Muscle of leg (tissue), 3 donors: ENCODE measurements at regions not wholly inside any gene's neighbourhood (a gene's known extent, or its start where the extent isn't known, plus 50 kb on each side); places are given as distances from the start of the nearest gene placed in this dataset.

Source experiments
- DNase-seq: peaks from one replicate; pipeline ENCODE4 v3.0.0; 2013
- H3K27ac ChIP-seq: one replicate; pipeline ENCODE4 v1.5.1; 2013; ENCODE audit warnings: mild to moderate bottlenecking, low read length, control low read depth
- H3K27me3 ChIP-seq: one replicate; pipeline ENCODE4 v1.6.1; 2013; ENCODE audit warnings: low read length; ENCODE audit not compliant: control insufficient read depth, insufficient read depth
- H3K36me3 ChIP-seq: one replicate; pipeline ENCODE4 v1.6.1; 2013; ENCODE audit warnings: low read length; ENCODE audit not compliant: control insufficient read depth, insufficient read depth
- H3K4me1 ChIP-seq: one replicate; pipeline ENCODE4 v1.6.1; 2013; ENCODE audit warnings: low read length; ENCODE audit not compliant: control insufficient read depth, insufficient read depth
- H3K4me3 ChIP-seq: one replicate; pipeline ENCODE4 v1.5.1; 2013; ENCODE audit warnings: low read length, control low read depth
- H3K9me3 ChIP-seq: replicated peaks from 2 replicates; pipeline ENCODE4 v1.6.1; 2013; ENCODE audit warnings: low read depth, low read length; ENCODE audit not compliant: control insufficient read depth
- WGBS: methylation state at CpG from one replicate; pipeline ENCODE4 v1.1.5; 2013; ENCODE audit warnings: missing lambda C conversion rate; ENCODE audit not compliant: insufficient coverage; 5-methylcytosine and 5-hydroxymethylcytosine counted together

DNA sequence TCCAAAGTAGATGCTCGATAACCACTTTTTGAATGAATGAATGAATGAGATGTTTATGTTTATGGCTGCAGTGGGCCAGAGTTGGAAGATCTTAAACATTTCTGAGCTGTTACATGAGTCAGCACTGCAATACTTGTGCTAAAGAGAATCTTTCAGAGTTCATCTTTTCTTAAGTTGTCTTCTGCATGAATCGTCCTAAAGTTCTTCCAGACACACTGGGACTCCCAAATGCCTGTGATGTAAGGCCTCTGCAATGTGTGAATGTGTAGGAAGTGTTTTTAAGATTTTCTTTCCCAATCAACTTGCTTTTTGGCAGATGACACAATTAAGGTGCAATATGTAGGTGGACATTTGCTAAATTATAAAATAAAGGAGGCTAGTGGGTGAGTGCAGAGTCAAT is 50.3 kb upstream of the TRIM9 start:
- DNase-seq, result no peak
- no peaks in the 10 kb centered on the region for H3K27me3 ChIP-seq
- H3K27ac ChIP-seq, result no peak overlapping the region
- no peaks in the 10 kb centered on the region for H3K4me1 ChIP-seq
- WGBS, result 80% methylated on average over 1 of the region's 2 CpGs
- no peaks in the 10 kb centered on the region for H3K36me3 ChIP-seq
- no peak overlapping the region for H3K4me3 ChIP-seq
- no peaks in the 10 kb centered on the region for H3K9me3 ChIP-seq

DNA sequence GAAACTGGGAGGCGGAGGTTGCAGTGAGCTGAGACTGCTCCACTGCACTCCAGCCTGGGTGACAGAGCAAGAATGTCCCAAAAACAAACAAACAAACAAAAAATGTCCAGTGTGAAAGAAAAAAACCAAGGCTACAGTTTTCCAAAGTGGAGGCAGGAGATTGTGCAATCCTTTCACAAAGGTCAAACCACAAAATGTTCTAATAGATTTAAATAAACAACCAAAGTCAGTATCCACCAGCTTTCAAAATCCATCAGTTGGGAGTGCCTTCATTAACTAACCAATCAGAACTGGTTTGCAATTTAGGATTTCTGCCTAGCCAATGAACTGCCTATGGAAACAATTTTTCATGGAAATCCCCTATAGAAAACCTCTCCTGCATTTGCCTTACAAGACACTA is 52.3 kb upstream of the TRIM9 start:
- 100% methylated on average over 1 of the region's 1 CpG for WGBS
- no peak for DNase-seq
- Histone ChIP-seq H3K36me3 (no peaks in the 10 kb centered on the region), H3K27me3 (no peaks in the 10 kb centered on the region), H3K4me1 (no peaks in the 10 kb centered on the region), H3K27ac (no peak overlapping the region), H3K9me3 (no peaks in the 10 kb centered on the region), H3K4me3 (no peak overlapping the region)

DNA sequence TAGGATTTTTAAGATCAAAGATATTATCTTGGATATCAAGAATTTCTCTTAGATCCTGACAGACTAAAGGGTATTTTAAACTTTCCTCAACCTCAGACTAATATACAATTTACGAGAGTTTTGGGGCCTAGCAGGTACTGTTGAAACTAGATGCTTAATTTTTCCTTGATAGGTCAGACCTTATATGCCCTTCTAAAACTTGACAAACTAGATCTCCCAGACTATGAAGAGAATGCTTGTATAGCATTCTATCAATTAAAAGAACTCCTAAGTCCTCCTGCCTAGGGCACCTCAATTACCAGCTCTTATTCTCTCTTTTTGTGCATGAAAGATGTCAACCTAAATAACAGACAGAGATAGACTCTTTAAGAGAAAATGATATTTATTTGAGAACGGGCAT is 60.4 kb upstream of the TRIM9 start:
- no peak for DNase-seq
- Histone ChIP-seq H3K4me1 (no peaks in the 10 kb centered on the region), H3K36me3 (no peaks in the 10 kb centered on the region), H3K27ac (no peak overlapping the region), H3K4me3 (no peak overlapping the region), H3K9me3 (no peaks in the 10 kb centered on the region), H3K27me3 (no peaks in the 10 kb centered on the region)
- WGBS, result no CpG with 5 or more reads among the region's 2 CpGs

GRCh38 chr14:51157012-51157411 is 62.1 kb upstream of the TRIM9 start:
- Histone ChIP-seq H3K36me3 (no peaks in the 10 kb centered on the region), H3K27me3 (no peaks in the 10 kb centered on the region), H3K4me3 (no peak overlapping the region), H3K27ac (no peak overlapping the region), H3K4me1 (no peaks in the 10 kb centered on the region), H3K9me3 (no peaks in the 10 kb centered on the region)
- DNase-seq, result no peak

DNA sequence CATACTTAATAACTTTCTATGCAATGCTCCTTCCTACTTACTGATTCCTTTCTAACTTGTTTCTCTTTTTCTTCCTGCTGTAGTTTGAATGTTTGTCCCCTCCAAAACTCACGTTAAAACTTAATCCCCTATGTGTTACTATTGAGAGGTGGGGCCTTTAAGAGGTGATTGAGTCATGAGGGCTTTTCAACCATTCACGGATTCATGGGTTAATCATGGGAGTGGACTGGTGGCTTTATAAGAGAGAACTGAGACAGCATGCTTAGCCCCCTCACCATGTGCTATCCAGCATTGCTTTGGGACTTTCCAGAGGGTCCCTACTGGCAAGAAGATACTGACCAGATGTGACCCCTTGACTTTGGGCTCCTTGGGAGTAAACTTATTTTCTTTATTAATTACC is 66.0 kb upstream of the TRIM9 start:
- Histone ChIP-seq H3K36me3 (no peaks in the 10 kb centered on the region), H3K27me3 (no peaks in the 10 kb centered on the region), H3K27ac (no peak overlapping the region), H3K9me3 (no peaks in the 10 kb centered on the region), H3K4me3 (no peak overlapping the region), H3K4me1 (no peaks in the 10 kb centered on the region)
- no CpG with 5 or more reads among the region's 2 CpGs for WGBS
- DNase-seq, result no peak

- Histone ChIP-seq H3K27me3 (no peaks in the 10 kb centered on the region), H3K4me1 (no peaks in the 10 kb centered on the region), H3K9me3 (no peaks in the 10 kb centered on the region), H3K4me3 (no peak overlapping the region), H3K27ac (no peak overlapping the region), H3K36me3 (no peaks in the 10 kb centered on the region)
- DNase-seq, result no peak
- 86% methylated on average over 1 of the region's 3 CpGs for WGBS
Observed at GRCh38 chr14:51165415-51165814, 70.5 kb upstream of the TRIM9 start.

GRCh38 chr14:51167587-51168214 is 72.3 kb upstream of the TMX1 start:
- Histone ChIP-seq H3K9me3 (no peaks in the 10 kb centered on the region), H3K27ac (no peak overlapping the region), H3K4me3 (no peak overlapping the region), H3K27me3 (no peaks in the 10 kb centered on the region), H3K4me1 (no peaks in the 10 kb centered on the region), H3K36me3 (no peaks in the 10 kb centered on the region)
- no peak for DNase-seq

DNA sequence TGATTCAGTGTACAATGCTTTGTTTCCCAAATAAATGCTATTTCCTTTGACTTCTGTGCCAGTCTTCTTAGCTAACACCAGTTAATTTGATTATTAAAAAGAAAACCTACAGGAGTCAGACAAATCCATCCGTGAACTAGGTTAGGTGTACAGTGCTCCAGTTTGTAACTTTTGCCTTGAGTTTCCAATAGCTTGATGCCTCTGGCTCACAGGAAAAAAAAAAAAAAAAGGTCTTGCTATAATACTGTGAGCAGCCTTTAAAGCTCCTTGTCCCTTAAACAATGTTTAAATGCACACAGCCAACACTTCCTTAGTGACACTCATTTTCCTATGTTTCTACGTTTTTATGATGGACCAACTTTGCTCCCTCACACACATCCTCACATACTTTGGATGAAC is 71.8 kb upstream of the TMX1 start:
- H3K27me3 ChIP-seq, result no peaks in the 10 kb centered on the region
- no peaks in the 10 kb centered on the region for H3K9me3 ChIP-seq
- no peaks in the 10 kb centered on the region for H3K4me1 ChIP-seq
- no peaks in the 10 kb centered on the region for H3K36me3 ChIP-seq
- H3K27ac ChIP-seq, result no peak overlapping the region
- no peak overlapping the region for H3K4me3 ChIP-seq
- no peak for DNase-seq
- WGBS, result no CpG with 5 or more reads among the region's 2 CpGs

DNA sequence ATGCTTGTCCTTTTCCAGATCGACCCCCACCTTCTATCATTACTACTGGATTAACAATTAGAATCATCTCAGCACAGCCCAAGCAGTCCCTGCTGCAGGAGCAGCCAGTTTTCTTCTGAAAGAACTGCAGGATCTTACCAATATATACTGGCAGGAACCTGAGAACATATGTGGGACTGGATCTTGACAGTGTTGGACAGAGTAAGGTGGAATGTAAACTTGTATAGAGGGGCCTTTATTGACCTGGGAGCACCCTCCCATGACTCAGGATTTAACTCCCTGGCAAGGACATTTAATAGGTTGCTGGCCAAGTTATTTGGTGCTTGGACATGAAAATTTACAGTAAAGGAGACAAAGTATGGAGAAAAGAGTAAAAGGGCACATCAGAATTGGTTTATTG is 66.2 kb upstream of the TMX1 start:
- WGBS, result no CpG with 5 or more reads among the region's 1 CpG

DNA sequence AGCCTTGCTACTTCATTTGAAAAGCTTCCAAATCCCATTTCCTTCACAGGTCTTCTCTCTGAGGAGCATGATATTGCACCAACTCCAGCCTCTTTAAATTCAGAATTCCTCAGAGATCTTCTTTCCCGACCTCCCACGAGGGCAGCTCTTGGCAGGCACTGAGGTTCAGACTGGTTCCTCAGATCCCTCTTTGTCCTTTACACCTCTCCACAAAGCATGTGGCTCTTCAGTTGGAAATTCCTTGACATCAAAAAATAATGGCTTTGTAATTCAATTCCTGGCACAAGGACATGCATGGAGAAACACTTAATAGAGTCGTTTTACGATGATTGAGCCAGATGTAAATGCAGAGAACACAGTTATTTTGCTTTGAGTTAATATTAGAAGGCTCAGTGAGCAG is 63.2 kb upstream of the TMX1 start:
- peak; percentile 76 for DNase-seq
- WGBS, result 8% methylated on average over 2 of the region's 4 CpGs
- H3K4me1 ChIP-seq, result no peaks in the 10 kb centered on the region
- no peaks in the 10 kb centered on the region for H3K9me3 ChIP-seq
- H3K4me3 ChIP-seq, result no peak overlapping the region
- no peaks in the 10 kb centered on the region for H3K36me3 ChIP-seq
- no peak overlapping the region for H3K27ac ChIP-seq
- peaks cover 2% of the 10 kb centered on the region for H3K27me3 ChIP-seq

More for the DNA sequence above, 66.2 kb upstream of the TMX1 start:
- no peaks in the 10 kb centered on the region for H3K9me3 ChIP-seq
- H3K4me3 ChIP-seq, result no peak overlapping the region
- no peak overlapping the region for H3K27ac ChIP-seq
- H3K4me1 ChIP-seq, result no peaks in the 10 kb centered on the region
- peaks cover under 1% of the 10 kb centered on the region for H3K27me3 ChIP-seq
- H3K36me3 ChIP-seq, result no peaks in the 10 kb centered on the region
- no peak for DNase-seq

DNA sequence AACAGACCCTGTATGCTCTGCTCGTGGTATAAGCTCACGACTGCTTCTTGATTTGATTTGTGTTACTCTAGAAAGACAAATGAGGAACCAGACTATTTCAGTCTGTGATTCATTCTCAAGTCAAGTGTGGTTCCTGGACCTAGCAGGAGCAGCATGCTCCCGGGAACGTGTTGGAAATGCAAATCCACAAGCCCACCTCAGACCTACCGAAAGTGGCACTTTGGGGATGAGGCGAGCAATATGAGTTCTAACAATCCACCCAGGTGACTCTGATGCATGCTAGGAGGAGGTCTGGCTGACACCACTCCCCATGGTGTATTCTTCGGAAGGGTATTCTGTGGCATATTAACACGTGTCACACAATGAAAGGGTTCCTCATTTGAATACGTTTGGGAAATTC is 59.5 kb upstream of the TMX1 start:
- no peaks in the 10 kb centered on the region for H3K9me3 ChIP-seq
- no peak overlapping the region for H3K4me3 ChIP-seq
- no peaks in the 10 kb centered on the region for H3K4me1 ChIP-seq
- peaks cover 2% of the 10 kb centered on the region for H3K27me3 ChIP-seq
- DNase-seq, result no peak
- 75% methylated on average over 5 of the region's 9 CpGs for WGBS
- H3K27ac ChIP-seq, result no peak overlapping the region
- H3K36me3 ChIP-seq, result no peaks in the 10 kb centered on the region
